Erythroblast (primary cell): ENCODE measurements at regions not wholly inside any gene's neighbourhood (a gene's known extent, or its start where the extent isn't known, plus 50 kb on each side); places are given as distances from the start of the nearest gene placed in this dataset.

ENCODE experiments used
- GATA1 ChIP-seq: IDR thresholded peaks from 2 replicates; pipeline ENCODE4 v1.6.1; 2011; ENCODE audit warnings: low read depth, mild to moderate bottlenecking, control low read depth, low read length, moderate library complexity
- POLR2A ChIP-seq: IDR thresholded peaks from 2 replicates; pipeline ENCODE4 v1.6.1; 2011; ENCODE audit warnings: mild to moderate bottlenecking, low read length

DNA sequence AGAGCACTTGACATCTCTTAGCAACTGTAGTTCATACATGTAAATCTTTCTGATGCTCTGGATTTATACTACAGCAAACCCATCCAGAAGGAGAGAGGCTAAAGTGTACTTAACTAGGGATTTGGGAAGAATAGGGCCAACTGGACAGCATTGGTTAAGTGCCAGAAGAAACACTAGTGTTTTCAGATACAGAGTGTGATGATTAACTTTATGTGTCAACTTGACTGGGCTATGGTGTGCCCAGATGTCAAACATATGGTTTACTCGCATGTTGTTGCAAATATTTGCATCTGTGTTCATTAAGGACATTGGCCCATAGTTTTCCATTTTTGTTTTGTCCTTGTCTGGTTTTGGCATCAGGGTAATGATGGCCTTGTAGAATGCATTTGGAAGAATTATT lies 384.7 kb upstream of the KCND2 start:
- no peak for TF ChIP-seq POLR2A
- TF ChIP-seq GATA1, result no peak
